HT1080 (cell line): ENCODE measurements at regions not wholly inside any gene's neighbourhood (a gene's known extent, or its start where the extent isn't known, plus 50 kb on each side); places are given as distances from the start of the nearest gene placed in this dataset.
A peak's percentile ranks its signal among the peaks of the same experiment; 100 is the strongest.

Experiments used
- DNase-seq: peaks from one replicate; pipeline ENCODE4 v3.0.0-alpha.2; 2015; ENCODE audit warnings: low read depth

GRCh38 chr13:111472559-111473460 lies 152.4 kb downstream of the TEX29 start:
- DNase-seq, result no peak

- peak; percentile 43 for DNase-seq
Measured at GRCh38 chr13:111474136-111475002, 153.9 kb downstream of the TEX29 start.

GRCh38 chr13:111475488-111475887 lies 155.0 kb downstream of the TEX29 start:
- no peak for DNase-seq

DNA sequence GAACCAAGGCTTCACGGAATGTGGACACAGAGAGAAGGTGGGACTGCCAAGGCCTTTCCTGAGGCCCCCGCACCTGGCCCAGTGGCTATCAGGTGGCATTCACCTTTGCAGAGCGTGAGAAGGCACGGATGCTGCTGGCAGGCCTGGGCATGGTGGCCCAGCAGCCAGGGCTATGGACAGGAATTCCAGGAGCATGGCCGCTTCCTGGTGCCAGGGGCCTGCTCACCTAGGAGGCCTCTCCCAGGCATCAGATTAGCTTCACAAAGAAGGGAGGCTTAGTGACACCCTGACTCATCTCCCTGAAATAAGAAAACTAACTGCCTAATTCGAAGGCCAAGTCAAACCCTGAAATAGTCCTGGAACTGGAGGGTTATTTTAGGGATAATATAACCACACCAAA lies 155.8 kb downstream of the TEX29 start:
- DNase-seq, result no peak

DNA sequence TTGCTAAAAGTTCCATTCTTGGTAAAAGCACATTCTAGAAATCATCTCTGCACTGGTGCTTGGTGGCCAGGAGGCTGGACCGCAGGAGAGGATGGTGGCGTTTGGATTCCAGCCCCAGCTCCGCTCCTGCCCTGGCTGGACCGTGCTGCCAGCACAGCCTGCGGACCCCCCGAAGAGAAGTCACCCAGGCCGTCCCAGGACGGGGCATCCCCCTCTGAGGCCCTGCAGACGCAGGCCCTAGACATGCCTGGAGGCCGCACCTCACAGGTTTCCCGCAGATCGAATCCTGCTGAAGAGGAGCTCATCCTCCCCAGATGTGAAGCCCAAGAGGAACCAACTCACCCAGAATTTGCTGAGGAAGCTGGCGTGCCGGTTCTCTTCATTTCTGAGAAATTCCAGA lies 159.0 kb downstream of the TEX29 start:
- DNase-seq, result no peak

DNA sequence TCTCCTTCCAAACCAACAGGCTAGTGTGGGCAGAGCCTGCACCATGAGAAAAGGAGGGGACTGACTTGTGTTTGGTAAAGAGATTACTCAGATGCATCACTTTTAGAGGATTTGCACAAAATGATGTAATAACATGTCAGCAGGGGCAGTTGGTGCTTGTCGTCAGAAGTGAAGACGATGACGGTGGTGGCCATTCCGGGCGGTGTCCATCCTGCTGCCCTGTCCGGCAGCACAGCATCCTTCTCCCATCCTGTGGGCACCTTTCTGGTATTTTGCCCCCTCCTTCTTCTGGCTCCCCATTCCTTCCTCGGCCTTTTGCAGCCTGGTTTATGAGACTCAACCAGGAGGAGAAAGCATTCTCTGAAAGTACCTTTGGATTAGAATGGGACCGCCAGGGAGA lies 160.1 kb downstream of the TEX29 start:
- DNase-seq, result no peak

DNA sequence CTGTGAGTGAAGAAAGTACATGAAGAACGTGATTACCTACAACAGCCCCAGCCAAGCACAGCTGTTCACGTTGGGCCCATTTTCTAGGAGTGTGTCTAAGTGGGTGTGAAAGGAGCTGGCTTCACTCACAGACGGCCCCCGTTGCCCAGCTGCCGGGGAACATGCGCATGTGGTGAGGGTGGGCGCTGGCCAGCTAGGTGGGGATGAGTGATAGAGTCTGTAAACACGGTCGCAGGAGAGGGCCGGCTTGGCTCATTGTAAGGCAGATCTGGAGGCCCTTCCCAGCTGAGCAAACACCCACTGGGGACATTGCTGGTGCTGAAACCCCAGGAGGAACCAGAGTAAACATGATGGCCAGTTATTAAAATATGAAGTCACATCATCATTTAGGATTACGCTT lies 160.5 kb downstream of the TEX29 start:
- DNase-seq, result no peak

DNA sequence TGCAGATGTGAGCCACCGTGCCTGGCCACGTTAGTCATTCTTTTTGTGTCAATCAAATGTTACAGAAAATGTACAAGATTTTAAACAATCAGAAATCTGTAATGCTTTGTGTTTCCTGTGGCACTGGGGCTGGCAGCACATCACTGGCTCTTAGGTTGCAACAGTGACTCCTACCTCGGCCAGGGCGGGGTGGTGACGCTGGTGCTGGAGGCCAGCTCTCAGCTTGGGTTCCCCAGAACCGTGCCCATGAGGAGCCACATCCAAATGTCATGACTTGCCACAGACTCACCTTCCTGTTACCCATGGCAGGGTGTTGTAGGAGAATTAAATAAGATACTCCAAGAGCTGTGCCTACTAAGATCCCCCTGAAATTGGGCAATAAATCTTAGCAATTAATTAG lies 161.7 kb downstream of the TEX29 start:
- DNase-seq, result no peak

GRCh38 chr13:111482806-111483620 lies 162.6 kb downstream of the TEX29 start:
- no peak for DNase-seq

GRCh38 chr13:111483621-111483987 lies 163.2 kb downstream of the TEX29 start:
- no peak for DNase-seq

DNA sequence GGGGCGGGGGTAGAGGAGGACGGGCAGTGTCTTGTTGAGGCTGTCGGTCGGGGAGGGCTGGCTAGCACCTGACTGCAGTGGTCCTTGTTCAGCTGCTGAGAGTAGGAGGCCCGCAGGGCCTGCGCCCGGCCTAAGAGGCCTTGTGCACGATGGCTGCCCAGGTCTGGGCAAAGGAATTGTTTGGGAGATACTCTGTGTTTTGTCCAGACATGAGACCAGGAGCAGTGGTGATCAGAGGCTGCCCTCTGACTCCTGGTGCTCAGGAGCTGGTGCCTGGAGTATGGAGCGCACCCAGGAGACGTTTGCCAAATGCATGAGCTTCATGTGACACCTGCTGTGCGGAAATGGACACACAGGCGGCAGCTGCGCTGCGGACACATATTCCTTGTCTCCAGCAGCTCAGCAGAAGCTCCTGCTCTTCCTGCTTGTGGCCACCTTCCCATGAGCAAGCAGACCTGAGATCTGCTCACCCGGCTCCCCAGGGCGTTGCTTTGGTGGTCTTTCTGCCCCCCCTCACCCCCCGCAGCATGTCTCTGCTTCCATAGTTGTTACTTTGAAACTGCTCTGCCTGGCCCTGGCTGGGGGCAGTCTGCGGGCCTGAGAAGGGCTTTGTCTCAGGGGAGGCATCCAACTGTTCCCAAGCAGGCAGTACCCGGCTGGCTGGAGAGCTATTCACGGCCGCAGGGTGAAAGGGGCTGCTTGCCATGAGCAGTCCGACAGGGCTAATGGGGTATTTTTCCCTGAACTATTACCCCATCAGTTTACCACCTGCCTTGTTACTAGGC lies 163.9 kb downstream of the TEX29 start:
- DNase-seq, result no peak

DNA sequence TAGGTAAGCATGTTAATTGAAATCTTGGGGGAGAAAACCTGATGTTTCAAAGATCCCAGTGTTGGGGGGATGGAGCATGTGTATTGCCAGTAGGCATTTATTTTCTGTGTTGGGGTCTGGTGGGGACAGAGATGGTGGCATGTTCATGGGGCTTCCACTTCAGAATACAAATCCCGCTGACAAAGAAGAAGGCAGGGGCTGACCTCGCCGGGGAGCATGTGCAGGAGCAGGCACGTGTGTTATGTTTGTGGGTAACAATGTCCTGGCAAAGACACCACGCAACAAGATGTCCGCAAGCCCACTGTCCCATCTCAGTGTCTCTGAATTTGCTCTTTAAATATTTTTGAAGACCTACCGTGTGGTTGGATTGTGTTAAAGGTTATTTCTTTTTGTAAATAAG lies 164.5 kb downstream of the TEX29 start:
- DNase-seq, result no peak

GRCh38 chr13:111485491-111486250 lies 165.2 kb downstream of the TEX29 start:
- DNase-seq, result no peak

DNA sequence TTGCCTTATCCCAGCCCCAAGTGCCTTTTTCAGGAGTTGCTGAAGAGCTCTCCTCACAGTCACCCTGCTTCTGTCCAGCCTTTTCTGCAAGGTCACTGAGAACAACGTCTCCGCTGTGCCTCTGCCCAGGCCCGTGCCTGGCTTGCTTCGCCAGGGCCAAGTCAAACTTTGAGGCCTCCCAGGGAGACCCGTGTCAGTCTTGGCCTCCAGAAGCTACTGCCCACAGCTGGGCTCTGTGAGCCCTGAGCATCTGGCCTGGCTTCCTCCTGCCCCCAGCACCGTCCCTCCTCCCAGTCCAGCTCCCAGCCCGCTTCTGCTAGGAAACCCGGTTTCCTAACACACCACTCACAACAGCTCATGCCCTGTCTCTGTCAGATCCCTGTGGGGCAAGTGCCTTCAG lies 165.9 kb downstream of the TEX29 start:
- DNase-seq, result no peak

DNA sequence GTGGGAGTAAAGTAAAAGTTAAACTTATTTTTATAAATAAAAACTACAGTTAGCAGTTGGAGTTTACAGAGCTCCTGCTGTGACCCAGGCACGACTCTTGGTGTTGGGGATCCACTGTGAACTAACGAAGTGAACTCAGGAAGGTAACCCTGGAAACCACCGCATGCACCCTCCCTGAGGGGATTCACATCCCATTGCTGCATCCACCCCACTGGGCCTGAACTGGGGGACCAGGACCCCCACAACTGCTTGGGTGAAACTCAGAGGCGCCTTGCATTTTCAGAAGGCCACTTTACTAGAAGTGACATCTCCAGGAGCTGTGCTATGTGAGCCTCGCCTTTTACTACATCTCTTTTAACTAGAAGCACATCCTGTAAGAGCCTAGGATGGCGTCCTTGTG lies 166.4 kb downstream of the TEX29 start:
- no peak for DNase-seq

GRCh38 chr13:111488486-111489132 lies 168.2 kb downstream of the TEX29 start:
- no peak for DNase-seq

GRCh38 chr13:111489301-111489700 lies 168.9 kb downstream of the TEX29 start:
- DNase-seq, result no peak

DNA sequence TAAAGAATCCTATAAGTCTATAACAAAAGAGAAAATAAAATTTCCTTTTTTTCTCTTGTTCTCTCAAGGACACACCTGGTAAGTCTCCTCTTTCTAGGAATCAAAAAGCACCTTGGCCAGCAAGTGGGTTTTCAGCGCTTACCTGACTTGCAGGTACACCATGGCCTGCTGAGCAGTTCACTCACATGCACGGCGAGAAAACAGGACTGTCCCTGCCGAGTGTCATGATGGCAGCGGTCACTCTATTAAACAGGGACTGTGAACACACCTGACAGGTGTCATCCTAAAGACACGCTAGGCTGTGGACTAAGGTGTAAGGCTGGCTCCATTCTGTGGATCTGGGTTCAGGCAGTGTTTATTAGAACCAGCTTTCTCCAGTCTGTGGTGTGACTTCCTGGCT lies 170.2 kb downstream of the TEX29 start:
- no peak for DNase-seq

DNA sequence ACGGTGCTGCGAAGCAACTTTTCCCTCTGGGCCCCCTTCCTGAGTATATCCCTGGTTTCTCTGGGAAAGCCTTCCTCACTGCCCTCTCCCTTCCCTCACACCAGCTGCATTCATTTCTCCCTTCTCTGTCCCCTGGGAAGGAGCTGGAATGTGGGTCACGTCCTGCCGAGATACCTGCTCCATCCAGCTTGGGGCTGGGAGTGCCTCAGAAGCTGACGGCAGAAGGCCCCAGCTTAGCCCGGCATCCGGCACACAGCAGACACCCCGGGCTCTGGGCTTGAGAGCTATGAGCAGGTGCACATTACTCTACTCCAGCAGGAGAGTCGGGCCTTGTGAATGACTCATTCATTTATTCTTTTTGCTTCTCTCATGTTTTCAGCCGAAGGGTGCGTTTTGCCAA lies 170.6 kb downstream of the TEX29 start:
- DNase-seq, result no peak

GRCh38 chr13:111491659-111492058 lies 171.2 kb downstream of the TEX29 start:
- no peak for DNase-seq
